ENCODE measurements at regions not wholly inside any gene's neighbourhood (a gene's known extent, or its start where the extent isn't known, plus 50 kb on each side); places are given as distances from the start of the nearest gene placed in this dataset.

GRCh38 chr12:77741974-77742517, 88.6 kb upstream of the NAV3 start:
- no peak for TF ChIP-seq ZNF274 (IDR thresholded peaks at IDR 0.05; ENCODE audit: low read depth, low read length)
- no peak for TF ChIP-seq YY1 (IDR thresholded peaks at IDR 0.05; ENCODE audit: insufficient read depth, insufficient read length)
- no peak for TF ChIP-seq SUZ12 (IDR thresholded peaks at IDR 0.05; ENCODE audit: extremely low read depth, insufficient read depth, insufficient read length)

Data from NT2/D1 (cell line).